GM12878 (cell line): ENCODE measurements at regions not wholly inside any gene's neighbourhood (a gene's known extent, or its start where the extent isn't known, plus 50 kb on each side); places are given as distances from the start of the nearest gene placed in this dataset.

Source experiments
- ATAC-seq: fragments of 200-7000 bp; cut with Tn5 transposase; 3 replicates; pipeline ENCODE4 v1.9.1; 2020; ENCODE audit warnings: mild to moderate bottlenecking, moderate library complexity
- BruUV-seq: library from RNA; stranded (reverse); fragments of 400-500 nt; replicated peaks from 2 replicates; lab custom pipeline; 2021; lab: Mats Ljungman, UMichigan
- CTCF ChIA-PET: fragments of 300-600 bp; sonication (Branson Sonifier 250); formaldehyde crosslinking; extraction: SDS; loops from one replicate; lab custom pipeline; 2021; ENCODE audit warnings: inconsistent platforms; lab: Yijun Ruan, JAX
- POLR2A ChIA-PET: fragments of 350-600 bp; formaldehyde crosslinking; extraction: SDS; loops from one replicate; lab custom pipeline; 2021; ENCODE audit warnings: inconsistent platforms; lab: Charles Lee
- RAD21 ChIA-PET: fragments of 300-600 bp; sonication (Branson Sonifier 250); formaldehyde crosslinking; loops from one replicate; lab custom pipeline; 2023; ENCODE audit warnings: antibody characterized with exemption; ENCODE audit not compliant: unreplicated experiment; lab: Charles Lee
- SMC1A ChIA-PET: fragments of 300-600 bp; sonication (Branson Sonifier 250); formaldehyde crosslinking; loops from one replicate; lab custom pipeline; 2023; ENCODE audit not compliant: unreplicated experiment, uncharacterized antibody; lab: Charles Lee
- DNase-seq: peaks from one replicate; pipeline ENCODE4 v3.0.0-alpha.2; 2011; ENCODE audit warnings: low read depth, low spot score
- FAIRE-seq: peaks from 3 replicates; lab custom pipeline; 2011; peaks lifted over from hg19 to GRCh38; lab: Jason Lieb, UNC
- H2AFZ ChIP-seq: 2 replicates; pipeline ENCODE4 v1.6.0; 2011; ENCODE audit warnings: low read depth, low read length, control low read depth; ENCODE audit not compliant: control insufficient read depth
- H3K27ac ChIP-seq: 2 replicates; pipeline ENCODE4 v1.5.1; 2011; ENCODE audit warnings: control low read depth; ENCODE audit not compliant: control insufficient read depth, insufficient read depth
- H3K27me3 ChIP-seq, 2 experiments: replicated peaks in 1 of 2; 2 replicates each; pipeline versions ENCODE4 v1.6.0 to v1.6.1; 2011; ENCODE audit warnings: low read length in 1 of 2; ENCODE audit not compliant: control insufficient read depth in 2 of 2, insufficient read depth in 2 of 2
- H3K36me3 ChIP-seq, 2 experiments: 2 replicates each; pipeline ENCODE4 v1.5.1; 2011; ENCODE audit warnings: low read length in 1 of 2; ENCODE audit not compliant: control insufficient read depth in 2 of 2, insufficient read depth in 2 of 2
- H3K4me1 ChIP-seq: 2 replicates; pipeline ENCODE4 v1.6.1; 2011; ENCODE audit warnings: mild to moderate bottlenecking, low read length, moderate library complexity, mixed read lengths; ENCODE audit not compliant: control insufficient read depth, insufficient read depth
- H3K4me2 ChIP-seq: 2 replicates; pipeline ENCODE4 v1.6.0; 2011; ENCODE audit warnings: control low read depth; ENCODE audit not compliant: control insufficient read depth, insufficient read depth
- H3K4me3 ChIP-seq: fragments of 200-600 bp; sonication (generic); 2 replicates; pipeline ENCODE4 v1.5.1; 2016
- H3K79me2 ChIP-seq: 2 replicates; pipeline ENCODE4 v1.6.0; 2011; ENCODE audit warnings: low read length; ENCODE audit not compliant: control insufficient read depth, insufficient read depth
- H3K9ac ChIP-seq: 2 replicates; pipeline ENCODE4 v1.8.0; 2011; ENCODE audit warnings: low read length, control low read depth, mixed read lengths; ENCODE audit not compliant: control insufficient read depth, insufficient read depth
- H3K9me3 ChIP-seq: replicated peaks from 3 replicates; pipeline ENCODE4 v1.5.1; 2011; ENCODE audit warnings: mild to moderate bottlenecking, low read length; ENCODE audit not compliant: control insufficient read depth, insufficient read depth
- H4K20me1 ChIP-seq: 2 replicates; pipeline ENCODE4 v1.6.0; 2011; ENCODE audit not compliant: control insufficient read depth, insufficient read depth
- ASH2L ChIP-seq: fragments of 300-600, 200-600 bp; sonication (generic); IDR thresholded peaks from 2 replicates; pipeline ENCODE4 v1.6.1; 2017; ENCODE audit warnings: low read depth, mild to moderate bottlenecking, borderline replicate concordance
- BMI1 ChIP-seq: fragments of 450-650 bp; IDR thresholded peaks from 2 replicates; pipeline ENCODE4 v1.6.1; 2016; ENCODE audit warnings: mild to moderate bottlenecking, moderate library complexity, borderline replicate concordance
- GATAD2B ChIP-seq: fragments of 450-650 bp; conservative IDR thresholded peaks from 2 replicates; pipeline ENCODE4 v1.6.1; 2017; ENCODE audit warnings: low read depth, mild to moderate bottlenecking, moderate library complexity
- KAT2A ChIP-seq: conservative IDR thresholded peaks from 2 replicates; pipeline ENCODE4 v1.6.1; 2011; ENCODE audit warnings: low read depth, low read length; ENCODE audit not compliant: control insufficient read depth
- MEF2A ChIP-seq: IDR thresholded peaks from 2 replicates; pipeline ENCODE4 v1.6.1; 2011; ENCODE audit warnings: low read depth, mild to moderate bottlenecking, low read length, moderate library complexity; ENCODE audit not compliant: insufficient read depth
- MYC ChIP-seq: IDR thresholded peaks from 2 replicates; pipeline ENCODE4 v1.6.1; 2011; ENCODE audit warnings: mild to moderate bottlenecking, low read length, moderate library complexity, inconsistent platforms; ENCODE audit not compliant: insufficient read depth, insufficient replicate concordance, insufficient read length, severe bottlenecking
- NFIC ChIP-seq: IDR thresholded peaks from 2 replicates; pipeline ENCODE4 v1.6.1; 2012; ENCODE audit warnings: low read depth, mild to moderate bottlenecking, inconsistent platforms, low read length, moderate library complexity
- NR2C2 ChIP-seq: IDR thresholded peaks from 2 replicates; pipeline ENCODE4 v1.6.1; 2011; ENCODE audit warnings: borderline replicate concordance, low read depth; ENCODE audit not compliant: control insufficient read depth, insufficient read length
- RAD21 ChIP-seq: IDR thresholded peaks from 2 replicates; pipeline ENCODE4 v1.6.1; 2011; ENCODE audit warnings: mild to moderate bottlenecking, low read depth, low read length, moderate library complexity; ENCODE audit not compliant: insufficient read depth
- SUZ12 ChIP-seq: fragments of 200-600 bp; sonication (generic); IDR thresholded peaks from one replicate; pipeline ENCODE4 v1.6.1; 2018; ENCODE audit warnings: antibody characterized with exemption, mild to moderate bottlenecking; ENCODE audit not compliant: unreplicated experiment
- TBL1XR1 ChIP-seq: IDR thresholded peaks from 2 replicates; pipeline ENCODE4 v1.6.1; 2012; ENCODE audit warnings: low read depth, low read length, improper control_type of control experiment
- ZNF622 ChIP-seq: fragments of 450-650 bp; IDR thresholded peaks from 2 replicates; pipeline ENCODE4 v1.6.1; 2017; ENCODE audit warnings: mild to moderate bottlenecking, inconsistent platforms
- ZSCAN29 ChIP-seq: fragments of 450-650 bp; IDR thresholded peaks from 2 replicates; pipeline ENCODE4 v1.6.1; 2017; ENCODE audit warnings: mild to moderate bottlenecking, moderate library complexity
- WGBS: methylation state at CpG from one replicate; pipeline ENCODE4 v1.1.6; 2016; ENCODE audit warnings: low lambda C conversion rate; ENCODE audit not compliant: insufficient replicate concordance, insufficient coverage; ENCODE audit errors: missing lambda C conversion rate; 5-methylcytosine and 5-hydroxymethylcytosine counted together
- in situ Hi-C: fragments of 300-500 bp; cut with MboI; formaldehyde crosslinking; loops from 9 replicates; pipeline ENCODE4 v1.14.3; 2018; ENCODE audit warnings: mixed read lengths
- intact Hi-C: fragments of 100-400 bp; cut with micrococcal nuclease; formaldehyde crosslinking; loops from one replicate; pipeline ENCODE4 v1.14.2; 2022; ENCODE audit not compliant: unreplicated experiment
- TF ChIP-seq, protein P1 (sequence below): fragments of 450-650 bp; IDR thresholded peaks from 2 replicates; pipeline ENCODE4 v1.6.1; 2017; ENCODE audit warnings: antibody characterized with exemption, mild to moderate bottlenecking, moderate library complexity
- TF ChIP-seq, protein P2 (sequence below): fragments of 450-650 bp; IDR thresholded peaks from 2 replicates; pipeline ENCODE4 v1.6.1; 2014; ENCODE audit warnings: mild to moderate bottlenecking
- TF ChIP-seq, protein P3 (sequence below): IDR thresholded peaks from 2 replicates; pipeline ENCODE4 v1.6.1; 2011; ENCODE audit warnings: mild to moderate bottlenecking, low read depth, low read length, moderate library complexity; ENCODE audit not compliant: insufficient replicate concordance
- TF ChIP-seq, protein P4 (sequence below): fragments of 450-650 bp; IDR thresholded peaks from 2 replicates; pipeline ENCODE4 v1.6.1; 2016; ENCODE audit warnings: mild to moderate bottlenecking

DNA sequence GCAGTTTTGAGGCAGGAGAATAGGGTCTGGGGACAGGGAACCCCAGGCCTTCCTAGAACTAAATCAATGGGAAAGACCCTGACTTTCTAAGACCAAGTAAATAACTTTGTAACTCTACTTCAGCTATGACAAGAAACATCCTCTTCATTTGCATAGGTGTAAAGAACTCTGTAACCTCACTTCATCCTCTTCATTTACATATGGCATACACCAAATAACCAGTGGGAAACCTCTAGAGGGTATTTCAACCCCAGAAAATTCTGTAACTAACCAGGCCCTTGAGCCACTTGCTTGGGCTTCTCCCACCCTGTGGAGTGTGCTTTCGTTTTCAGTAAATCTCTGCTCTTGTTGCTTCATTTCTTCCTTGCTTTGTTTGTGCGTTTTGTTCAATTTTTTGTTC is 495.6 kb downstream of the SIPA1L2 start:
- ChIA-PET RAD21 (no interaction called here), POLR2A (no interaction called here), CTCF (no interaction called here), SMC1A (no interaction called here)
- no peak overlapping the region for H3K4me3 ChIP-seq
- no peak overlapping the region for H3K27ac ChIP-seq
- WGBS = 18% methylated on average over 2 of the region's 2 CpGs
- no peaks in the 10 kb centered on the region for H4K20me1 ChIP-seq
- FAIRE-seq = no peak
- no peak for ATAC-seq
- no peak overlapping the region for H3K4me2 ChIP-seq
- no peak overlapping the region for H3K9ac ChIP-seq
- no peaks in the 10 kb centered on the region; the same call in 2 of the 3 replicates for H3K9me3 ChIP-seq
- in situ Hi-C loops (no loop called here), intact Hi-C loops (no loop called here)
- no peaks in the 10 kb centered on the region for H3K36me3 ChIP-seq
- TF ChIP-seq NFIC (no peak), GATAD2B (no peak), BMI1 (no peak), MYC (no peak), ZNF622 (no peak), MEF2A (no peak), TBL1XR1 (no peak), RAD21 (no peak), NR2C2 (no peak), ZSCAN29 (no peak), KAT2A (no peak), SUZ12 (no peak), ASH2L (no peak)
- TF ChIP-seq, protein P1, sequence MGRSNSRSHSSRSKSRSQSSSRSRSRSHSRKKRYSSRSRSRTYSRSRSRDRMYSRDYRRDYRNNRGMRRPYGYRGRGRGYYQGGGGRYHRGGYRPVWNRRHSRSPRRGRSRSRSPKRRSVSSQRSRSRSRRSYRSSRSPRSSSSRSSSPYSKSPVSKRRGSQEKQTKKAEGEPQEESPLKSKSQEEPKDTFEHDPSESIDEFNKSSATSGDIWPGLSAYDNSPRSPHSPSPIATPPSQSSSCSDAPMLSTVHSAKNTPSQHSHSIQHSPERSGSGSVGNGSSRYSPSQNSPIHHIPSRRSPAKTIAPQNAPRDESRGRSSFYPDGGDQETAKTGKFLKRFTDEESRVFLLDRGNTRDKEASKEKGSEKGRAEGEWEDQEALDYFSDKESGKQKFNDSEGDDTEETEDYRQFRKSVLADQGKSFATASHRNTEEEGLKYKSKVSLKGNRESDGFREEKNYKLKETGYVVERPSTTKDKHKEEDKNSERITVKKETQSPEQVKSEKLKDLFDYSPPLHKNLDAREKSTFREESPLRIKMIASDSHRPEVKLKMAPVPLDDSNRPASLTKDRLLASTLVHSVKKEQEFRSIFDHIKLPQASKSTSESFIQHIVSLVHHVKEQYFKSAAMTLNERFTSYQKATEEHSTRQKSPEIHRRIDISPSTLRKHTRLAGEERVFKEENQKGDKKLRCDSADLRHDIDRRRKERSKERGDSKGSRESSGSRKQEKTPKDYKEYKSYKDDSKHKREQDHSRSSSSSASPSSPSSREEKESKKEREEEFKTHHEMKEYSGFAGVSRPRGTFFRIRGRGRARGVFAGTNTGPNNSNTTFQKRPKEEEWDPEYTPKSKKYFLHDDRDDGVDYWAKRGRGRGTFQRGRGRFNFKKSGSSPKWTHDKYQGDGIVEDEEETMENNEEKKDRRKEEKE = no peak
- TF ChIP-seq, protein P2, sequence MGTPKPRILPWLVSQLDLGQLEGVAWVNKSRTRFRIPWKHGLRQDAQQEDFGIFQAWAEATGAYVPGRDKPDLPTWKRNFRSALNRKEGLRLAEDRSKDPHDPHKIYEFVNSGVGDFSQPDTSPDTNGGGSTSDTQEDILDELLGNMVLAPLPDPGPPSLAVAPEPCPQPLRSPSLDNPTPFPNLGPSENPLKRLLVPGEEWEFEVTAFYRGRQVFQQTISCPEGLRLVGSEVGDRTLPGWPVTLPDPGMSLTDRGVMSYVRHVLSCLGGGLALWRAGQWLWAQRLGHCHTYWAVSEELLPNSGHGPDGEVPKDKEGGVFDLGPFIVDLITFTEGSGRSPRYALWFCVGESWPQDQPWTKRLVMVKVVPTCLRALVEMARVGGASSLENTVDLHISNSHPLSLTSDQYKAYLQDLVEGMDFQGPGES = no peak
- TF ChIP-seq, protein P3, sequence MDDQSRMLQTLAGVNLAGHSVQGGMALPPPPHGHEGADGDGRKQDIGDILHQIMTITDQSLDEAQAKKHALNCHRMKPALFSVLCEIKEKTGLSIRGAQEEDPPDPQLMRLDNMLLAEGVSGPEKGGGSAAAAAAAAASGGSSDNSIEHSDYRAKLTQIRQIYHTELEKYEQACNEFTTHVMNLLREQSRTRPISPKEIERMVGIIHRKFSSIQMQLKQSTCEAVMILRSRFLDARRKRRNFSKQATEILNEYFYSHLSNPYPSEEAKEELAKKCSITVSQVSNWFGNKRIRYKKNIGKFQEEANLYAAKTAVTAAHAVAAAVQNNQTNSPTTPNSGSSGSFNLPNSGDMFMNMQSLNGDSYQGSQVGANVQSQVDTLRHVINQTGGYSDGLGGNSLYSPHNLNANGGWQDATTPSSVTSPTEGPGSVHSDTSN = no peak
- TF ChIP-seq, protein P4, sequence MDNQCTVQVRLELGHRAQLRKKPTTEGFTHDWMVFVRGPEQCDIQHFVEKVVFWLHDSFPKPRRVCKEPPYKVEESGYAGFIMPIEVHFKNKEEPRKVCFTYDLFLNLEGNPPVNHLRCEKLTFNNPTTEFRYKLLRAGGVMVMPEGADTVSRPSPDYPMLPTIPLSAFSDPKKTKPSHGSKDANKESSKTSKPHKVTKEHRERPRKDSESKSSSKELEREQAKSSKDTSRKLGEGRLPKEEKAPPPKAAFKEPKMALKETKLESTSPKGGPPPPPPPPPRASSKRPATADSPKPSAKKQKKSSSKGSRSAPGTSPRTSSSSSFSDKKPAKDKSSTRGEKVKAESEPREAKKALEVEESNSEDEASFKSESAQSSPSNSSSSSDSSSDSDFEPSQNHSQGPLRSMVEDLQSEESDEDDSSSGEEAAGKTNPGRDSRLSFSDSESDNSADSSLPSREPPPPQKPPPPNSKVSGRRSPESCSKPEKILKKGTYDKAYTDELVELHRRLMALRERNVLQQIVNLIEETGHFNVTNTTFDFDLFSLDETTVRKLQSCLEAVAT = no peak
- DNase-seq = no peak
- no peak overlapping the region for H2AFZ ChIP-seq
- no peaks in the 10 kb centered on the region for H3K4me1 ChIP-seq
- H3K79me2 ChIP-seq = no peaks in the 10 kb centered on the region
- H3K27me3 ChIP-seq = no peaks in the 10 kb centered on the region; a peak in 1 of 4 replicates
- BruUV-seq = no TSS peak
